Immature natural killer cell (primary cell): ENCODE measurements at regions not wholly inside any gene's neighbourhood (a gene's known extent, or its start where the extent isn't known, plus 50 kb on each side); places are given as distances from the start of the nearest gene placed in this dataset.

Experiments
- DNase-seq, 3 donors: peaks; one replicate each; pipeline ENCODE4 v3.0.0; 2022; ENCODE audit warnings: mixed read lengths in 1 of 3
- H3K27ac Mint-ChIP-seq, 6 donors: one replicate each; pipeline ENCODE4 v1.8.0; 2020; ENCODE audit warnings: mixed read lengths in 6 of 6, mild to moderate bottlenecking in 5 of 6, inconsistent platforms in 4 of 6, moderate library complexity in 3 of 6
- H3K27me3 Mint-ChIP-seq, 3 donors: one replicate each; pipeline ENCODE4 v1.8.0; 2020 to 2021; ENCODE audit warnings: low read depth in 3 of 3, mild to moderate bottlenecking in 3 of 3, mixed read lengths in 3 of 3, moderate library complexity in 3 of 3, inconsistent platforms in 1 of 3
- H3K36me3 Mint-ChIP-seq, 3 donors: one replicate each; pipeline ENCODE4 v1.8.0; 2020; ENCODE audit warnings: mixed read lengths in 3 of 3, inconsistent platforms in 2 of 3, mild to moderate bottlenecking in 2 of 3
- H3K4me1 Mint-ChIP-seq, 2 donors: one replicate each; pipeline ENCODE4 v1.8.0; 2020; ENCODE audit warnings: inconsistent platforms in 2 of 2, mild to moderate bottlenecking in 2 of 2, mixed read lengths in 2 of 2, moderate library complexity in 1 of 2
- H3K4me3 Mint-ChIP-seq, 5 donors: one replicate each; pipeline ENCODE4 v1.8.0; 2020; ENCODE audit warnings: mild to moderate bottlenecking in 5 of 5, mixed read lengths in 5 of 5, inconsistent platforms in 3 of 5, moderate library complexity in 3 of 5
- H3K9me3 Mint-ChIP-seq, 6 donors: one replicate each; pipeline ENCODE4 v1.8.0; 2020; ENCODE audit warnings: mild to moderate bottlenecking in 6 of 6, mixed read lengths in 6 of 6, inconsistent platforms in 4 of 6, moderate library complexity in 3 of 6

GRCh38 chr5:121533814-121534213, 317.9 kb upstream of the FTMT start:
- no peaks in the 10 kb centered on the region for H3K27me3 Mint-ChIP-seq
- no peak for DNase-seq
- no peak overlapping the region for H3K27ac Mint-ChIP-seq
- no peaks in the 10 kb centered on the region for H3K4me1 Mint-ChIP-seq
- H3K4me3 Mint-ChIP-seq: no peak overlapping the region
- H3K36me3 Mint-ChIP-seq: peaks cover 0 to 4% (median 0%) of the 10 kb centered on the region in 3 donors
- peaks cover 6 to 41% (median 23%) of the 10 kb centered on the region in 6 donors for H3K9me3 Mint-ChIP-seq

GRCh38 chr5:121550989-121551388, 300.7 kb upstream of the FTMT start:
- Mint-ChIP-seq H3K4me3 (no peak overlapping the region), H3K36me3 (no peaks in the 10 kb centered on the region), H3K27me3 (no peaks in the 10 kb centered on the region), H3K27ac (no peak overlapping the region), H3K9me3 (peaks cover 9 to 28% (median 13%) of the 10 kb centered on the region in 6 donors), H3K4me1 (no peaks in the 10 kb centered on the region)
- no peak for DNase-seq

GRCh38 chr5:121559832-121560231, 291.9 kb upstream of the FTMT start:
- Mint-ChIP-seq H3K27me3 (no peaks in the 10 kb centered on the region), H3K27ac (no peak overlapping the region), H3K9me3 (peaks cover 7 to 27% (median 12%) of the 10 kb centered on the region in 6 donors), H3K36me3 (no peaks in the 10 kb centered on the region), H3K4me1 (no peaks in the 10 kb centered on the region), H3K4me3 (no peak overlapping the region)
- no peak for DNase-seq

GRCh38 chr5:121572061-121572460, 279.6 kb upstream of the FTMT start:
- Mint-ChIP-seq H3K27me3 (no peaks in the 10 kb centered on the region), H3K4me3 (no peak overlapping the region), H3K36me3 (peaks cover 0 to 3% (median 0%) of the 10 kb centered on the region in 3 donors), H3K9me3 (peaks cover 4 to 38% (median 15%) of the 10 kb centered on the region in 6 donors), H3K27ac (no peak overlapping the region), H3K4me1 (no peaks in the 10 kb centered on the region)
- no peak for DNase-seq

GRCh38 chr5:121573721-121574382, 277.8 kb upstream of the FTMT start:
- DNase-seq: no peak
- Mint-ChIP-seq H3K9me3 (peaks cover 4 to 36% (median 16%) of the 10 kb centered on the region in 6 donors), H3K27me3 (no peaks in the 10 kb centered on the region), H3K4me1 (no peaks in the 10 kb centered on the region), H3K4me3 (no peak overlapping the region), H3K36me3 (no peaks in the 10 kb centered on the region), H3K27ac (no peak overlapping the region)

- Mint-ChIP-seq H3K4me1 (no peaks in the 10 kb centered on the region), H3K9me3 (peaks cover 8 to 32% (median 27%) of the 10 kb centered on the region in 6 donors), H3K27ac (no peak overlapping the region), H3K27me3 (peaks cover 0 to 1% (median 0%) of the 10 kb centered on the region in 3 donors), H3K4me3 (no peak overlapping the region), H3K36me3 (no peaks in the 10 kb centered on the region)
- no peak for DNase-seq
Observed at GRCh38 chr5:121581588-121581987, 270.1 kb upstream of the FTMT start.

GRCh38 chr5:121596882-121597281, 254.8 kb upstream of the FTMT start:
- Mint-ChIP-seq H3K27ac (no peak overlapping the region), H3K4me3 (no peak overlapping the region), H3K36me3 (no peaks in the 10 kb centered on the region), H3K4me1 (no peaks in the 10 kb centered on the region), H3K27me3 (peaks cover 0 to 2% (median 1%) of the 10 kb centered on the region in 3 donors), H3K9me3 (peaks cover 10 to 58% (median 13%) of the 10 kb centered on the region in 6 donors)
- DNase-seq: no peak

- DNase-seq: no peak
- Mint-ChIP-seq H3K4me3 (no peak overlapping the region), H3K27ac (no peak overlapping the region), H3K27me3 (peaks cover 0 to 5% (median 0%) of the 10 kb centered on the region in 3 donors), H3K9me3 (peaks cover 6 to 45% (median 32%) of the 10 kb centered on the region in 6 donors), H3K4me1 (no peaks in the 10 kb centered on the region), H3K36me3 (no peaks in the 10 kb centered on the region)
Observed at GRCh38 chr5:121608826-121609225, 242.9 kb upstream of the FTMT start.

- Mint-ChIP-seq H3K9me3 (peaks cover 0 to 25% (median 12%) of the 10 kb centered on the region in 6 donors), H3K4me1 (no peaks in the 10 kb centered on the region), H3K36me3 (no peaks in the 10 kb centered on the region), H3K27ac (no peak overlapping the region), H3K4me3 (no peak overlapping the region), H3K27me3 (no peaks in the 10 kb centered on the region)
- DNase-seq: no peak
Observed at GRCh38 chr5:121624035-121624434, 227.6 kb upstream of the FTMT start.

- no peak overlapping the region for H3K27ac Mint-ChIP-seq
- no peaks in the 10 kb centered on the region for H3K36me3 Mint-ChIP-seq
- no peaks in the 10 kb centered on the region for H3K27me3 Mint-ChIP-seq
- no peaks in the 10 kb centered on the region for H3K4me1 Mint-ChIP-seq
- DNase-seq: no peak
- no peak overlapping the region for H3K4me3 Mint-ChIP-seq
- peaks cover 0 to 14% (median 7%) of the 10 kb centered on the region in 6 donors for H3K9me3 Mint-ChIP-seq
Observed at GRCh38 chr5:121628783-121629182, 222.9 kb upstream of the FTMT start.

- DNase-seq: no peak
- Mint-ChIP-seq H3K36me3 (no peaks in the 10 kb centered on the region), H3K27ac (no peak overlapping the region), H3K27me3 (peaks cover 0 to 3% (median 0%) of the 10 kb centered on the region in 3 donors), H3K4me1 (no peaks in the 10 kb centered on the region), H3K9me3 (peaks cover 4 to 13% (median 6%) of the 10 kb centered on the region in 6 donors), H3K4me3 (no peak overlapping the region)
Observed at GRCh38 chr5:121630402-121630801, 221.3 kb upstream of the FTMT start.

- Mint-ChIP-seq H3K36me3 (no peaks in the 10 kb centered on the region), H3K4me1 (no peaks in the 10 kb centered on the region), H3K9me3 (peaks cover 3 to 22% (median 14%) of the 10 kb centered on the region in 6 donors), H3K27me3 (peaks cover 0 to 5% (median 2%) of the 10 kb centered on the region in 3 donors), H3K27ac (no peak overlapping the region), H3K4me3 (no peak overlapping the region)
- DNase-seq: no peak
Observed at GRCh38 chr5:121634946-121635345, 216.7 kb upstream of the FTMT start.

- Mint-ChIP-seq H3K4me3 (no peak overlapping the region), H3K36me3 (no peaks in the 10 kb centered on the region), H3K9me3 (peaks cover 7 to 39% (median 12%) of the 10 kb centered on the region in 6 donors), H3K27me3 (peaks cover 0 to 5% (median 2%) of the 10 kb centered on the region in 3 donors), H3K4me1 (no peaks in the 10 kb centered on the region), H3K27ac (no peak overlapping the region)
- no peak for DNase-seq
Observed at GRCh38 chr5:121638126-121638525, 213.6 kb upstream of the FTMT start.

- no peak for DNase-seq
- H3K27ac Mint-ChIP-seq: no peak overlapping the region
- H3K27me3 Mint-ChIP-seq: peaks cover 0 to 3% (median 2%) of the 10 kb centered on the region in 3 donors
- H3K36me3 Mint-ChIP-seq: no peaks in the 10 kb centered on the region
- no peaks in the 10 kb centered on the region for H3K4me1 Mint-ChIP-seq
- H3K4me3 Mint-ChIP-seq: no peak overlapping the region
- H3K9me3 Mint-ChIP-seq: peaks cover 1 to 54% (median 15%) of the 10 kb centered on the region in 6 donors
Observed at GRCh38 chr5:121640298-121640697, 211.4 kb upstream of the FTMT start.

- Mint-ChIP-seq H3K36me3 (peaks cover 0 to 5% (median 0%) of the 10 kb centered on the region in 3 donors), H3K27me3 (no peaks in the 10 kb centered on the region), H3K27ac (no peak overlapping the region), H3K9me3 (peaks cover 5 to 46% (median 18%) of the 10 kb centered on the region in 6 donors), H3K4me3 (no peak overlapping the region), H3K4me1 (no peaks in the 10 kb centered on the region)
- DNase-seq: no peak
Observed at GRCh38 chr5:121658221-121658620, 193.5 kb upstream of the FTMT start.
